HAP-1 (cell line): ENCODE measurements at regions not wholly inside any gene's neighbourhood (a gene's known extent, or its start where the extent isn't known, plus 50 kb on each side); places are given as distances from the start of the nearest gene placed in this dataset.

ENCODE experiments used
- DNase-seq, 2 experiments: peaks; one replicate each; pipeline ENCODE4 v3.0.0-alpha.2; 2016 to 2020; ENCODE audit warnings: low spot score in 2 of 2
- H3K27me3 ChIP-seq: fragments of 250-450 bp; sonication (Bioruptor Pico); 2 replicates; pipeline ENCODE4 v1.5.1; 2020; ENCODE audit warnings: low read depth, mild to moderate bottlenecking, moderate library complexity
- H3K36me3 ChIP-seq: fragments of 250-450 bp; sonication (Bioruptor Pico); replicated peaks from 2 replicates; pipeline ENCODE4 v1.5.1; 2020; ENCODE audit warnings: mild to moderate bottlenecking
- H3K4me1 ChIP-seq: fragments of 250-450 bp; sonication (Bioruptor Pico); 2 replicates; pipeline ENCODE4 v1.5.1; 2020; ENCODE audit warnings: mild to moderate bottlenecking
- H3K4me3 ChIP-seq: fragments of 250-450 bp; sonication (Bioruptor Pico); 2 replicates; pipeline ENCODE4 v1.5.1; 2020; ENCODE audit warnings: mild to moderate bottlenecking, moderate library complexity
- H3K9me3 ChIP-seq: fragments of 250-450 bp; sonication (Bioruptor Pico); 2 replicates; pipeline ENCODE4 v1.5.1; 2020; ENCODE audit warnings: mild to moderate bottlenecking, moderate library complexity
- in situ Hi-C: fragments of 300-500 bp; cut with MboI; formaldehyde crosslinking; loops from 3 replicates; pipeline ENCODE4 v1.14.3; 2020; ENCODE audit warnings: low sequenced_read_pairs, inconsistent platforms, mixed read lengths

DNA sequence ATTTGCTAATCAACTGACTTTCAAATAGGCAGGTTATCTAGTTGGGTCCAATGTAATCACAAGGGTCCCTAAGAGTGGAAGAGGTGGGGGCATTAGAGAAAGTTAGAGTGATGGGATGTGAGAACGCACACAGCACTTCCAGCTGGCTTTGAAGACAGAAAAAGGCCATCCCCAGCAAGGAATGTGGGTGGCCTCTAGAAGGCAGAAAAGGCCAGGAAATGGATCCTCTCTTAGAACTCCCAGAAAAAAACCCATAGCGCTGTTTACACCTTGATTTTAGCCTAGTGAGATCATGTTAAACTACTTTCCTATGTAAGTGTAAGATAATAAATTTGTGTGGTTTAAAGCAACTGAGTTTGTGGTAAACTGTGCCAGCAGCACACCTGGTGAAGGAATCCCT, 219.5 kb upstream of the HABP2 start:
- no peak for DNase-seq
- in situ Hi-C loops, result no loop called here

DNA sequence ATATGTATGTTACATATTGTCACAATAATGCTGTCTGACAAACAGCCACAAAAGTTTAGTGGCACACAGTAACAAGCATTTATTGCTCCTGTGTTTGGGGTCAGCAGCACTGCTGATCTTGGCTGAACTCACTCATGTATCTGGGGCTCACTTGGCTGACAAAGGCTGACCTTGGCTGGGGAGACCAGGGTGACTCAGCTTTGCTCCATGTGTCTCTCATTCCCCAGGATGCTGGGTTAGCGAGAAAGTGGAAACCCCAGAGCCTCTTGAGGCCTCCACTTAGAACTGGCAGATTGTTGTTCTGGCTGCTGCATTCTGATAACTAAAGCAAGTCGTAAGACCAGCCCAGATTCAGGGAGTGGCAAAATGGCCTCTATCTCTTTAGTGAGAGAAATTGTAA, 217.3 kb upstream of the HABP2 start:
- H3K9me3 ChIP-seq, result no peaks in the 10 kb centered on the region
- no peaks in the 10 kb centered on the region for H3K27me3 ChIP-seq
- no peak for DNase-seq
- H3K36me3 ChIP-seq, result no peaks in the 10 kb centered on the region
- no peak overlapping the region for H3K4me3 ChIP-seq
- in situ Hi-C loops, result no loop called here
- H3K4me1 ChIP-seq, result no peaks in the 10 kb centered on the region

More for the DNA sequence above, 219.5 kb upstream of the HABP2 start:
- no peaks in the 10 kb centered on the region for H3K9me3 ChIP-seq
- no peaks in the 10 kb centered on the region for H3K36me3 ChIP-seq
- no peaks in the 10 kb centered on the region for H3K4me1 ChIP-seq
- H3K4me3 ChIP-seq, result no peak overlapping the region
- no peaks in the 10 kb centered on the region for H3K27me3 ChIP-seq

DNA sequence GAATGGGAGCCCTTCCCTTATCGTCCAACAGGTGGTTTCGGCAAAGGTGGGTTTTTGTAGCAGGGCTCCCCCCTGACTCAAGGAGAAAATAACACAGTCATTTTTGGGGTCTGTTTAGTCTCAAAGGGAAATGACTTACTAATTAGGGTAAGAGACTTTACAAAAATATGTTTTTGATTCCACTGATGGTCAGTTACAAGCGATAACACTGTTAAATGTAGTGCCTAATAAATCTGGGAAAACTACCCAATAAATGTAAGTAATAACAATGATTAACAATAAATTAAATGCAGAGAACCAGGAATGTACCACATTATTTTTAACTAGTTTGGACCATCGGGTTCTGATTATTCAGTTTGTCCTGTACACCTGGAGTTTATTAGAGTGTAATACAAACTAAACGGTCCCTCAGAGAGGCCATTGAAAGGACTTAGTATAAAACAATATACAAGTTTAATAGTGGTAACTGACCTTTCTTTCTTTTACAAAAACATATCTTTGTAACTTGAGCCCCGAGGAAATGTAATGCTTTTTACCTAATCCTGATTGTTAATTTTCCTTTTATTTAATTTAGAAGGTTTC, 216.2 kb upstream of the HABP2 start:
- no peaks in the 10 kb centered on the region for H3K27me3 ChIP-seq
- in situ Hi-C loops, result no loop called here
- H3K4me3 ChIP-seq, result no peak overlapping the region
- no peaks in the 10 kb centered on the region for H3K4me1 ChIP-seq
- no peaks in the 10 kb centered on the region for H3K9me3 ChIP-seq
- no peaks in the 10 kb centered on the region for H3K36me3 ChIP-seq
- no peak for DNase-seq

DNA sequence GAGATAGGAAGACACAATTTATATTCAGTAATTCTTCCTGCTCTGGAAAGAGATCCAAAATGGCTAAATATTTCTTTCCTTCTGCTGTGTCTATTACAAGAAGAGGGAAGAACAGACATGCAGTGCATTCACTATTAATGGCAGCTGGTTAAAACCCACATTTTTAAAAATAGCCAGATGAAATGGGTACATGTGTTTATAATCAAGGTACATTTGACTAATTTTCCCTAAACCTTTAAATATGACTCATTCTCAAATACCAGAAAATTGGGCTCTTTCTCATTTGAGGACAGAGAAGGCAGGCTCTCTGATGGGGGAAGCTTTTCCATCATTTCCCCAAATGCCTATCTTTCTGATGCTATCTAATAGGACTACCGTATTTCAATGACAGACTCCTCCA, 215.7 kb upstream of the HABP2 start:
- Histone ChIP-seq H3K9me3 (no peaks in the 10 kb centered on the region), H3K36me3 (no peaks in the 10 kb centered on the region), H3K27me3 (no peaks in the 10 kb centered on the region), H3K4me1 (no peaks in the 10 kb centered on the region), H3K4me3 (no peak overlapping the region)
- in situ Hi-C loops, result no loop called here
- no peak for DNase-seq

DNA sequence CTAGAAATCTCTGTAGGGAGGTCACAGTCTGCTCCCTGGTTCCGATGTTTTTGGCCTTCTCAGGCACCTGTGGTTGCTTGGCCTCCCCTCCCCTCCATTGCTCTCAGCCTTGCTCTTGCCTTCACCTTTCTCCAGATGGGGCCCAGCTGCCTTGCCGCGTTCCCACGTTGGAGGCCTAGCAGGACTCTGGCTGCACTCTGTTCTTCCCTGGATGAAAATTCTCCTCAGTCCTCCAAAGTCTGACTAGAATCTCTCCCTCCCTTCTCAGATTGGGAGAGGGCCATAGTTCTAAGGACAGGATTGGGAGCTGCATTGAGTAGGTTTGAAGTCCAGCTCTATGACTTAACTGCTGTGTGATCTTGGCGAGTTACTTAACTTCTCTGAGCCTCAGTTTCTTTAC, 213.7 kb upstream of the HABP2 start:
- Histone ChIP-seq H3K4me1 (peaks cover 9% of the 10 kb centered on the region), H3K9me3 (no peaks in the 10 kb centered on the region), H3K36me3 (no peaks in the 10 kb centered on the region), H3K27me3 (no peaks in the 10 kb centered on the region), H3K4me3 (no peak overlapping the region)
- no peak for DNase-seq
- in situ Hi-C loops, result no loop called here

DNA sequence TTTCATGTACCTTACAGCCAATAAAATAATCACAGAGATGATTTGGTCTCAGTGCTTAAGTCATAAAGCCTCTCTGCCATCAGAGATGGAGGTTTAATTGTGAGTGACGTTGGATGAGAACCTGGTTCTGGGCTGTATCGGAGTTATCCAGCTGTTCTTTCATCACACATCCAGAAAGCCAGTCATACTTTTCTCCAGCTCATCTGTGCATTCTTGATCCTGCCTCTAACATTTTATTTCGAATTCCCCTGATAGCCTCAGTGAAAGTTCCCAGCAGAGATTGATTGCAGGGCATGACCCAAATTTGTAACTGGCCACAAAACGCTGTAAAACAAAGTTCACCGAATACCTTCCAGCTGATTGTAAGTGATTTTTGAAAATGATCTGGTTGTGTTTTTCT, 212.6 kb upstream of the HABP2 start:
- Histone ChIP-seq H3K4me1 (peaks cover 9% of the 10 kb centered on the region), H3K36me3 (no peaks in the 10 kb centered on the region), H3K27me3 (no peaks in the 10 kb centered on the region), H3K4me3 (no peak overlapping the region), H3K9me3 (no peaks in the 10 kb centered on the region)
- in situ Hi-C loops, result no loop called here
- no peak for DNase-seq

DNA sequence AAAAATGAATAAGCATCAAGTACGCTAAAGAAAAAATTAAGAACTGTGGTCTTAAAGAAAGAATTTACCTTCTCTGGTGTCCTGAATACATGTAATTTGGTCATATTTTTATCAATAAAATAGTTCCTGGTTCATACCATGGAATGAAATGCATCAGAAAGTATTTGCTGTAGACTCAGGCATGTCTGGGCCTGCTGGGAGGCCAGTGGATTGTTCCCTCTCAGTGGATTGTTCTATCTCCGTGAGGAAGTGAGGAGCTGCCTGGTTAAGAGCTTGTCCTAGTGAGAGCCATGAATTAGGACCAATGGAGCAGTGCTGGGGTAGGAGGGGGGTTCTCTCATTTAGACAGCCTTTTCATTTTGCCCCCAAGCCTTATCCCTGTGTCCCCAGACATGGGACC, 211.7 kb upstream of the HABP2 start:
- H3K4me1 ChIP-seq, result peaks cover 17% of the 10 kb centered on the region
- H3K4me3 ChIP-seq, result no peak overlapping the region
- H3K27me3 ChIP-seq, result no peaks in the 10 kb centered on the region
- in situ Hi-C loops, result no loop called here
- DNase-seq, result no peak
- H3K9me3 ChIP-seq, result no peaks in the 10 kb centered on the region
- H3K36me3 ChIP-seq, result no peaks in the 10 kb centered on the region

DNA sequence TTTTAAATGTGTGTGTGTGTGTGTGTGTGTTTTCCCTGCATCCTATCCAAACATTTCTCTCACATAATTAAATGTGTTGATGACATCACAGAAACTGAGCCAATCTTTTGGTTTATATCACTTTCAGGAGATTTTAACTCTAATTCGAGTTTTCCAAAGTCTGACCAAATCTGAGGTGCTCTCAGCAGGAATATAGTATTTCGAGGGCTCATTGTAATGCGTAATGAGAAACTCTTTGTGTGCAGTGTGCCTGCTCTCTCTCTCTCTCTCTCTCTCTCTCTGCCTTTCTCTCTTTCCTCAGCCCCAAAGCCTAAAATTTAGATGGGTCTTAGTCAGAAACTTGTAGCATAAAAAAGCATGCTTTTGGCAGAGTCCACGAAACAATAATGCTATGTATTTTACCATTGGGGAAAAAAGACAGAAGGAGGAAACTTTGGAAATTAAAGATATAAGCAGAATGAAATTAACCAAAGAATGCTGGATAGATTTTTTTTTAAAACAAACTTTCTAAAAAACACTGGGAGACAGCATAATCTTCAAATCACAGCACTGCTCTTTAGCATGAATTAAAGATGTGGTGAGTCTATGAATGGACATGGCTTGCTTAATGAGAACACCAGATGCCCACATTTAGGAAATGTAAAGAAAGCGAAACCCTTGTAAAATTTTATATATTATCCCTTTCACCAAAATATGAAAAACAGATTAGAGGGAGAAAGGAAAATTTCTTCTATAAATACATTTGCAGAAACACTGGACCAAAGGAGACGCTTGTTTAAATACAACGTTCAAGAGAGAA, 206.8 kb upstream of the HABP2 start:
- in situ Hi-C loops, result no loop called here
- H3K4me3 ChIP-seq, result no peak overlapping the region
- peak in 1 of 2 experiments; percentile 22 for DNase-seq
- H3K27me3 ChIP-seq, result no peaks in the 10 kb centered on the region
- H3K9me3 ChIP-seq, result no peaks in the 10 kb centered on the region
- H3K4me1 ChIP-seq, result peaks cover 22% of the 10 kb centered on the region
- no peaks in the 10 kb centered on the region for H3K36me3 ChIP-seq

DNA sequence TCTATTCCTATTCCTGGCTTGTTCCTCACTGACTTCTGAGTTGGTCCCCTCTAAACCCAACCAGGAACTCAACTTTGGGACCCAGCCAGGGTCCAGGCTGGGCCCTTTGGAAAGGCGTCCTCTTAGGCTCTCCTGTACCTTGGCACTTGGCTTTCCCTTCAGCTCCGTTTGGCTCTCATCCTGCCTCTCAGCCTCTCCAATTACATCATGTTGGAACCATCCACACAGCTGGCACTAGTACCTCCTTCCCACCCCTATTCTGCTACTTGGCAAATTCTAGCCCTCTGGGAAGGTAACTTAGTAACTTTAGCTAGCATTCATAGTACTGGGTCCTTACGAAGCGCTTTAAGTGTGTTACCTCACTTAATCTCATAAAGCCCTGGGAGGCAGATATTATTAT, 205.3 kb upstream of the HABP2 start:
- Histone ChIP-seq H3K4me3 (no peak overlapping the region), H3K36me3 (no peaks in the 10 kb centered on the region), H3K27me3 (no peaks in the 10 kb centered on the region), H3K4me1 (peaks cover 22% of the 10 kb centered on the region), H3K9me3 (no peaks in the 10 kb centered on the region)
- no peak for DNase-seq
- in situ Hi-C loops, result no loop called here

DNA sequence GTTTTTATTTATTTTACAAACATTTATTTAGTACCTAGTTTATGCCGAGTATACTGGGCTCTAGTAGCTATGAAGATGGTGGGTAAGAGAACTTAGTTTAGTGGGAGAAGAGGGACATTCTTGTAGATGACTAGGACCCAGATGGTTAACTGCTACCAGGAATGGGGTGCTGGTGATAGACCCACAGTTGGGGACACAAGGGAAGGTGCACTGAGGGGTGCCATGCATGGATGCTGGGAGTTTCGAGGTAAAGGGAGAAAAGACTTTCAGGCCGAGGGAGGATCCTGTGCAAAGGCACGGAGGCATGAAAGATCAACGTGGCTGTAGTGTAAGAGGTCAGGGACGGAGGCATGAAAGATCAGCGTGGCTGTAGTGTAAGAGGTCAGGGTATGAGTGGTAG, 204.2 kb upstream of the HABP2 start:
- in situ Hi-C loops, result no loop called here
- Histone ChIP-seq H3K27me3 (no peaks in the 10 kb centered on the region), H3K4me1 (peaks cover 13% of the 10 kb centered on the region), H3K9me3 (no peaks in the 10 kb centered on the region), H3K4me3 (no peak overlapping the region), H3K36me3 (no peaks in the 10 kb centered on the region)
- DNase-seq, result no peak

DNA sequence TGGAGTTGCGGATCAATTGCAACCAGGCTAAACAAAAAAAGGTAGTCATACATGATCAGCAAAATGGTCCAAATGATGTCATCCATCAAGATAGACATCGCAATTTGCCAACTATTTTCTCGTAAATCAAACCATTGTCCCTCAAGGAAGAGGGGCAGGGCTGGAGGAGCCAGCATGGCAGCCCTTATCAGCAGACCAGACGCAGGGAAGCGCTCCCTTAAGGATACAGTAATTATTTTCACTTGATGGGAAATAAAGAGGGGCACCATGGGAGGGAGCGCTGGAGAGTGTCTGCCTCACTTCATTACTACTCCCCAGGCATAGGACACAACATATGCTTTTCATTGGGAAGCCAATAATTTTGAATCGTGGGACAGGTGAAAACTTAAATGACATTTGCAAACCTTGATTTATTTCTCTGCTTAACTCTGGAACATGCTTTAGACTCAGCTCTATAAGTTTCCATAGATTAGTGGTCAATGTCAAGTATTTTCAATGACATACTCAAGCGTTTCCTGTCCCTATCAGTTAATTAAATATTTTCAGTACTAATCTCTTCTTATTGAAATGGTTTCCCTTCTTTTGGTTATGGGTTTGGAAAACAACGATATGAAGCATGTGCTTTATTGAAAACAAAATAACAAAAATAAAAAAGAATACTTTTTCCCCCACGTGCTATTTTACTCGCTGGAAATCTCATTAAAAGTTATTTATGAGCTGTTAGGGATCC, 202.4 kb upstream of the HABP2 start:
- Histone ChIP-seq H3K9me3 (no peaks in the 10 kb centered on the region), H3K4me3 (no peak overlapping the region), H3K27me3 (no peaks in the 10 kb centered on the region), H3K36me3 (no peaks in the 10 kb centered on the region), H3K4me1 (peaks cover 12% of the 10 kb centered on the region)
- no peak for DNase-seq
- in situ Hi-C loops, result no loop called here

DNA sequence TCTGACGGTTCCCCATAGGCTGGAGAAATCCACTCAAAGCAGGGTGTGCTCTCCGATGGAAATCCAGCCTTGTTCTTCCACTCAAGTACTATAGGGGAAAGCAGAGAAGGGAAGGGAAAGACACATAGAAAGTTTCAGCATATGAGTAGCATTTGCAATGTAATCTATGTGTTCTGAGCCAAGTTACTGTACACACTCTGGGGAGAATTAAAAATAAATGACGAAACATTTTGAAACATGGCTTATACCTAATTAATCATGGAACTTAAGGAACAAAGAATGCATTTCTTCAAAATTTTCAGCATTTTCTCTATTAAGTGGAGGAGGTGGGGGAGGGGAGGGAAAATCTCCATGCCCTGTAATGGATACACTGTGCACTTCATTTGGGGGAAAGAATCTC, 198.1 kb upstream of the HABP2 start:
- Histone ChIP-seq H3K4me1 (peaks cover 4% of the 10 kb centered on the region; the same call in 1 of the 2 replicates), H3K9me3 (no peaks in the 10 kb centered on the region), H3K4me3 (no peak overlapping the region), H3K36me3 (no peaks in the 10 kb centered on the region), H3K27me3 (no peaks in the 10 kb centered on the region)
- in situ Hi-C loops, result no loop called here
- no peak for DNase-seq

DNA sequence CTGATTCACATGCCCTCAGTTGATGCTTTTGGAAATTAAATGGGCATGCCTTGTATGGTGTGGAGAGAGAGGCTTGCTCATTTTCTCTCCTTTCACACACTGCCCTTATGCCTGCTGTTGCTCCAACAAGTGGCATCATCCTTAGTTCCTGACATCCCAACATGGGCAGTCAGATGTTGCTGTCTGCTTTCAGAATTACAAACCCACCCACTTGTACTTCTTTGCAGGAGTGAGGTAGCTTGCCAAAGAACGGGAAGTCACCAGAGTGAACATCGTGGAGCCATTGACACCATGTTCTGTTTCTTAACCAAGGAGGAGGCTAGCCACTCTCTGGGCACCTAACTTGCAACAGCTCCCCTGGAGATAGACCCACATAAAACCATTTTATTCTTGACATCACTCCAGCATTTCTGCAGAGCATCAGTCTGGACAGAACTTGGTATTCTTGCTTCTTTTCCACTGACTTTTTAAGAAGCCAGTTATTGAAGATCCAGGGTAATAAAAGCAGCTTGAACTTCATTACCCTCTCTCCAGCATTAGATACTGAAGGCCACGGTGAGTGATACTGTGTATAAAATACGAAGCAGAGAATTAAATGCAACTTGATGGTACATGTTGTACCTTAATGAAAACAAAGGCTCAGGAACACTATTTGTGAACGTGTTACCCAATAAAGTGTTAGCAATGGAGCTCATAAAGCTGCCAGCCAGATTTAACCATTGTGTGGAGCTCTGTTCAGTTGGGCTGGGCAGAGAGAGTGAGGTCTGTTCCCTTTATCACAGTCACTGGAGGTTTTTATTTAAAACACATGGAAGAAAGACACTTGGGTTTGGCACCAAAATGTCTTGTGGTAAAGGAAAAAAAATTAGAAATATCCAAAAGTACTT, 195.8 kb upstream of the HABP2 start:
- H3K36me3 ChIP-seq, result no peaks in the 10 kb centered on the region
- in situ Hi-C loops, result no loop called here
- no peaks in the 10 kb centered on the region for H3K27me3 ChIP-seq
- H3K4me1 ChIP-seq, result no peaks in the 10 kb centered on the region
- no peak overlapping the region for H3K4me3 ChIP-seq
- no peak for DNase-seq
- no peaks in the 10 kb centered on the region for H3K9me3 ChIP-seq
